Kidney (tissue), 13 donors: ENCODE measurements at regions not wholly inside any gene's neighbourhood (a gene's known extent, or its start where the extent isn't known, plus 50 kb on each side); places are given as distances from the start of the nearest gene placed in this dataset.

Experiments
- DNase-seq, 5 donors: peaks; one replicate each; pipeline ENCODE4 v3.0.0-alpha.2; 2013 to 2020
- FAIRE-seq: peaks from 2 replicates; lab custom pipeline; 2012; peaks lifted over from hg19 to GRCh38; lab: Jason Lieb, UNC
- H3K27ac ChIP-seq, 2 donors: one replicate each; pipeline ENCODE4 v1.7.0; 2013; ENCODE audit warnings: low read depth in 2 of 2, low read length in 2 of 2, inconsistent platforms in 1 of 2
- H3K27me3 ChIP-seq: one replicate; pipeline ENCODE4 v1.7.1; 2013; ENCODE audit warnings: low read length, inconsistent platforms; ENCODE audit not compliant: control insufficient read depth, insufficient read depth
- H3K36me3 ChIP-seq, 3 donors: one replicate each; pipeline versions ENCODE4 v1.7.0 to v1.7.1; 2013; ENCODE audit warnings: low read length in 3 of 3, control low read depth in 1 of 3, inconsistent platforms in 1 of 3; ENCODE audit not compliant: insufficient read depth in 3 of 3, control insufficient read depth in 2 of 3
- H3K4me1 ChIP-seq, 3 donors: one replicate each; pipeline versions ENCODE4 v1.7.0 to v1.7.1; 2013; ENCODE audit warnings: low read length in 3 of 3, inconsistent platforms in 1 of 3, low read depth in 1 of 3; ENCODE audit not compliant: control insufficient read depth in 2 of 3, insufficient read depth in 2 of 3
- H3K4me3 ChIP-seq, 3 donors: one replicate each; pipeline versions ENCODE4 v1.7.0 to v1.8.1; 2013; ENCODE audit warnings: low read length in 3 of 3, control low read depth in 1 of 3, inconsistent platforms in 1 of 3
- H3K9ac ChIP-seq, 3 donors: one replicate each; pipeline versions ENCODE4 v1.7.0 to v1.7.1; 2013; ENCODE audit warnings: low read length in 3 of 3, control low read depth in 1 of 3, inconsistent platforms in 1 of 3
- H3K9me3 ChIP-seq, 3 donors: one replicate each; pipeline versions ENCODE4 v1.7.0 to v1.7.1; 2013; ENCODE audit warnings: low read length in 3 of 3, control low read depth in 1 of 3, inconsistent platforms in 1 of 3; ENCODE audit not compliant: control insufficient read depth in 2 of 3, insufficient read depth in 1 of 3
- CTCF ChIP-seq: IDR thresholded peaks from 3 replicates; pipeline ENCODE4 v1.5.1; 2012; ENCODE audit warnings: mild to moderate bottlenecking, moderate library complexity, borderline replicate concordance; ENCODE audit not compliant: insufficient read depth; ENCODE audit errors: extremely low read depth
- intact Hi-C: fragments of 100-400 bp; cut with DNase I; formaldehyde crosslinking; loops from one replicate; pipeline ENCODE4 v1.11.1; 2022
- donor health status: control.
- donor health status: control.
- donor health status: control.
- donor health status: control.
- donor health status: control.
- donor health status: DM: yes; HTN: yes; CAD: no.
- donor health status: Normal renal cell carcinoma (clear cell type).

GRCh38 chr5:135240283-135240633 is 158.8 kb downstream of the MACROH2A1 start:
- H3K27ac ChIP-seq: no peak overlapping the region

GRCh38 chr5:135239453-135240282 is 159.4 kb downstream of the MACROH2A1 start:
- intact Hi-C loops: no loop called here
- no peak overlapping the region for H3K27ac ChIP-seq
- DNase-seq: peak; percentile 23 to 85 (median 46)

More at GRCh38 chr5:135240283-135240633, 158.8 kb downstream of the MACROH2A1 start:
- no peaks in the 10 kb centered on the region for H3K9me3 ChIP-seq
- H3K4me1 ChIP-seq: peaks cover 0 to 4% (median 2%) of the 10 kb centered on the region in 3 donors
- H3K27me3 ChIP-seq: no peaks in the 10 kb centered on the region
- no peak overlapping the region for H3K9ac ChIP-seq
- intact Hi-C loops: no loop called here
- no peaks in the 10 kb centered on the region for H3K36me3 ChIP-seq
- DNase-seq (peak in 1 of 5 donors; percentile 18), FAIRE-seq (no peak)
- TF ChIP-seq CTCF: no peak
- no peak overlapping the region for H3K4me3 ChIP-seq

GRCh38 chr5:135238622-135239452 is 160.2 kb downstream of the MACROH2A1 start:
- intact Hi-C loops: no loop called here
- Histone ChIP-seq H3K4me1 (peaks cover 0 to 4% (median 2%) of the 10 kb centered on the region in 3 donors), H3K27me3 (no peaks in the 10 kb centered on the region), H3K9me3 (no peaks in the 10 kb centered on the region), H3K27ac (no peak overlapping the region), H3K9ac (no peak overlapping the region), H3K4me3 (no peak overlapping the region), H3K36me3 (no peaks in the 10 kb centered on the region)
- DNase-seq: peak in 3 of 5 donors; percentile 54 to 75 (median 57)
- TF ChIP-seq CTCF: no peak
- FAIRE-seq: no peak

More at GRCh38 chr5:135239453-135240282, 159.4 kb downstream of the MACROH2A1 start:
- H3K4me3 ChIP-seq: no peak overlapping the region
- H3K27me3 ChIP-seq: no peaks in the 10 kb centered on the region
- no peak for TF ChIP-seq CTCF
- H3K36me3 ChIP-seq: no peaks in the 10 kb centered on the region
- peaks cover 0 to 4% (median 2%) of the 10 kb centered on the region in 3 donors for H3K4me1 ChIP-seq
- H3K9me3 ChIP-seq: no peaks in the 10 kb centered on the region
- H3K9ac ChIP-seq: no peak overlapping the region
- no peak for FAIRE-seq
